ENCODE measurements at regions not wholly inside any gene's neighbourhood (a gene's known extent, or its start where the extent isn't known, plus 50 kb on each side); places are given as distances from the start of the nearest gene placed in this dataset.

DNA sequence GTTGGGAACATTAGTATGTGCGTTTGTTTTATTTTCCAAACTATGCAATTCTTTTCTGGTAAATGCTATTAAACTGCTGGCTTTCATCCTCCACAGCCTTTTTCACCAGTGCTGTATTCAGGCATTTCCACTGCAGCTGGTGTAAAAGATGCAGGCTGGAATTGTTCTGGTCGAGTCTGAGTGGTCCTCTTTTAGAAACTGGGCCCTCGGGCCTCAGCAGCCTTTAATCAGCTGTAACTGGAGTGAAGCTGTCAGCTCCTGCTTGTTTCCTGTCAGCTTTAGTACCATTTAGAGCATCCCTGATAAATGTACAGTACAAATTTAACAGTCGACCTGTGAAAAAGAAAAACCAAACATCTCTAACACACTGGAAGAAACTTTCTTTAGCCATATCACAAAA lies 979.6 kb downstream of the TFAP2A start:
- TF ChIP-seq CENPT (CRISPR knock-in tag; IDR thresholded peaks at IDR 0.05; ENCODE audit: low read depth), result no peak
- TF ChIP-seq FOXK2 (IDR thresholded peaks at IDR 0.05), result no peak
- no peak for TF ChIP-seq ZSCAN9 (CRISPR knock-in tag; IDR thresholded peaks at IDR 0.05; ENCODE audit: borderline replicate concordance)
- TF ChIP-seq ZNF75D (CRISPR knock-in tag; IDR thresholded peaks at IDR 0.05; ENCODE audit: borderline replicate concordance), result no peak
- no peak for TF ChIP-seq ZNF547 (CRISPR knock-in tag; IDR thresholded peaks at IDR 0.05)
- no peak for TF ChIP-seq TSC22D2 (CRISPR knock-in tag; IDR thresholded peaks at IDR 0.05; ENCODE audit: borderline replicate concordance)
- no peak for TF ChIP-seq KDM5B (CRISPR knock-in tag; IDR thresholded peaks at IDR 0.05; ENCODE audit: borderline replicate concordance)
- no peak for TF ChIP-seq THYN1 (CRISPR knock-in tag; IDR thresholded peaks at IDR 0.05; ENCODE audit: borderline replicate concordance, low read depth)
- no peak for TF ChIP-seq ZBTB8A (CRISPR knock-in tag; IDR thresholded peaks at IDR 0.05; ENCODE audit: borderline replicate concordance, low read depth)
- TF ChIP-seq MXI1 (IDR thresholded peaks at IDR 0.05; ENCODE audit: borderline replicate concordance, low read depth, low read length), result no peak

Data from HepG2 (cell line).